A673 (cell line): ENCODE measurements at regions not wholly inside any gene's neighbourhood (a gene's known extent, or its start where the extent isn't known, plus 50 kb on each side); places are given as distances from the start of the nearest gene placed in this dataset.
"Not testable (repeated sequence)": the region's sequence is repeated elsewhere in the genome, so short reads cannot be mapped to it uniquely, and the experiment has no call there.

Source experiments
- BruUV-seq: library from RNA; stranded (reverse); fragments of 400-500 nt; replicated peaks from 2 replicates; lab custom pipeline; 2021; lab: Mats Ljungman, UMichigan
- CTCF ChIA-PET: fragments of 300-600 bp; sonication (Branson Sonifier 250); formaldehyde crosslinking; loops from one replicate; lab custom pipeline; 2022; ENCODE audit warnings: antibody characterized with exemption; lab: Charles Lee
- POLR2A ChIA-PET: fragments of 300-600 bp; sonication (Branson Sonifier 250); formaldehyde crosslinking; loops from one replicate; lab custom pipeline; 2022; ENCODE audit warnings: antibody characterized with exemption; ENCODE audit not compliant: low non-redundant PET; lab: Charles Lee
- DNase-seq: peaks from one replicate; pipeline ENCODE4 v3.0.0-alpha.2; 2015; ENCODE audit warnings: low spot score
- H3K27ac ChIP-seq: fragments of 200-600 bp; sonication (generic); 2 replicates; pipeline ENCODE4 v1.5.1; 2016; ENCODE audit warnings: mixed run types, low read depth, mild to moderate bottlenecking, mixed read lengths, antibody characterized with exemption, low read length; ENCODE audit not compliant: poor library complexity, severe bottlenecking
- H3K27me3 ChIP-seq: fragments of 200-600 bp; sonication (generic); replicated peaks from 2 replicates; pipeline ENCODE4 v1.6.1; 2017; ENCODE audit warnings: mixed run types, low read depth, mild to moderate bottlenecking, mixed read lengths, antibody characterized with exemption, low read length; ENCODE audit not compliant: insufficient read depth, poor library complexity
- H3K36me3 ChIP-seq: fragments of 200-600 bp; sonication (generic); 2 replicates; pipeline ENCODE4 v1.6.1; 2016; ENCODE audit warnings: mixed run types, mild to moderate bottlenecking, mixed read lengths, antibody characterized with exemption, low read length; ENCODE audit not compliant: insufficient read depth, poor library complexity, severe bottlenecking
- H3K4me1 ChIP-seq: fragments of 200-600 bp; sonication (generic); 2 replicates; pipeline ENCODE4 v1.6.1; 2017; ENCODE audit warnings: mixed run types, mild to moderate bottlenecking, mixed read lengths, antibody characterized with exemption, low read length; ENCODE audit not compliant: insufficient read depth, poor library complexity, severe bottlenecking
- H3K4me3 ChIP-seq: fragments of 200-600 bp; sonication (generic); 2 replicates; pipeline ENCODE4 v1.5.1; 2016; ENCODE audit warnings: low read depth, mixed run types, mild to moderate bottlenecking, mixed read lengths, low read length; ENCODE audit not compliant: poor library complexity, severe bottlenecking
- H3K9me3 ChIP-seq: fragments of 200-600 bp; sonication (generic); 2 replicates; pipeline ENCODE4 v1.6.1; 2016; ENCODE audit warnings: mixed run types, low read depth, mild to moderate bottlenecking, mixed read lengths, antibody characterized with exemption, low read length; ENCODE audit not compliant: poor library complexity, severe bottlenecking
- CTCF ChIP-seq: fragments of 300-800, 200-600 bp; sonication (generic); conservative IDR thresholded peaks from 2 replicates; pipeline ENCODE4 v1.5.1; 2017; ENCODE audit warnings: low read depth, mild to moderate bottlenecking, antibody characterized with exemption, low read length, moderate library complexity, mixed read lengths
- EZH2 ChIP-seq: fragments of 200-600 bp; sonication (generic); IDR thresholded peaks from 2 replicates; pipeline ENCODE4 v1.6.1; 2017; ENCODE audit warnings: borderline replicate concordance, low read depth, mild to moderate bottlenecking, mixed read lengths, antibody characterized with exemption, low read length; ENCODE audit not compliant: poor library complexity, severe bottlenecking
- intact Hi-C: fragments of 100-400 bp; cut with micrococcal nuclease; formaldehyde crosslinking; loops from one replicate; pipeline ENCODE4 v1.10.0; 2022; ENCODE audit not compliant: unreplicated experiment

GRCh38 chr10:32187686-32188085 lies 131.5 kb upstream of the KIF5B start:
- intact Hi-C loops = no loop called here
- POLR2A ChIA-PET = no interaction called here
- TF ChIP-seq CTCF = no peak
- DNase-seq = no peak
- no TSS peak for BruUV-seq
- CTCF ChIA-PET = no interaction called here
- Histone ChIP-seq H3K27ac (no peak overlapping the region), H3K36me3 (no peaks in the 10 kb centered on the region), H3K4me3 (no peak overlapping the region), H3K9me3 (no peaks in the 10 kb centered on the region), H3K27me3 (no peaks in the 10 kb centered on the region), H3K4me1 (no peaks in the 10 kb centered on the region)

- CTCF ChIA-PET, H3K27me3 ChIP-seq, H3K27ac ChIP-seq, H3K36me3 ChIP-seq, intact Hi-C loops, BruUV-seq, H3K9me3 ChIP-seq, H3K4me1 ChIP-seq, H3K4me3 ChIP-seq, DNase-seq: not testable (repeated sequence)
- POLR2A ChIA-PET = interaction anchor here (0.6 kb wide), 1 partner anchor 28 kb away, joined by 4 read pairs; no protein-coding TSS in a partner anchor
Observed at GRCh38 chr10:32183652-32184051, 127.4 kb upstream of the KIF5B start.

GRCh38 chr10:32182476-32182875 lies 126.3 kb upstream of the KIF5B start:
- no peaks in the 10 kb centered on the region for H3K9me3 ChIP-seq
- ChIA-PET POLR2A (interaction anchor here (0.8 kb wide), 1 partner anchor 10 kb away, joined by 3 read pairs; no protein-coding TSS in a partner anchor), CTCF (no interaction called here)
- BruUV-seq = no TSS peak
- no peaks in the 10 kb centered on the region for H3K27me3 ChIP-seq
- H3K4me1 ChIP-seq = no peaks in the 10 kb centered on the region
- intact Hi-C loops = no loop called here
- H3K4me3 ChIP-seq = no peak overlapping the region
- H3K27ac ChIP-seq = no peak overlapping the region
- no peaks in the 10 kb centered on the region for H3K36me3 ChIP-seq
- no peak for TF ChIP-seq EZH2
- DNase-seq = no peak

GRCh38 chr10:32180390-32181280 lies 124.4 kb upstream of the KIF5B start:
- POLR2A ChIA-PET = interaction anchor here (0.7 kb wide), 1 partner anchor 326 kb away, joined by 3 read pairs; no protein-coding TSS in a partner anchor

More at GRCh38 chr10:32180390-32181280, 124.4 kb upstream of the KIF5B start:
- Histone ChIP-seq H3K27me3 (no peaks in the 10 kb centered on the region), H3K27ac (no peak overlapping the region), H3K9me3 (no peaks in the 10 kb centered on the region), H3K4me3 (no peak overlapping the region), H3K36me3 (no peaks in the 10 kb centered on the region), H3K4me1 (no peaks in the 10 kb centered on the region)
- CTCF ChIA-PET = no interaction called here
- no peak for DNase-seq
- BruUV-seq = no TSS peak
- TF ChIP-seq EZH2 (no peak), CTCF (no peak)
- intact Hi-C loops = no loop called here
